GM12865 (cell line): ENCODE measurements at regions not wholly inside any gene's neighbourhood (a gene's known extent, or its start where the extent isn't known, plus 50 kb on each side); places are given as distances from the start of the nearest gene placed in this dataset.

ENCODE experiments used
- DNase-seq: peaks from one replicate; pipeline ENCODE4 v3.0.0; 2010; ENCODE audit warnings: low read depth
- H3K4me3 ChIP-seq: 2 replicates; pipeline ENCODE4 v1.5.1; 2011; ENCODE audit warnings: mild to moderate bottlenecking, low read depth, low read length, control low read depth
- TF ChIP-seq, protein P1 (sequence below): IDR thresholded peaks from 2 replicates; pipeline ENCODE4 v1.5.1; 2011; ENCODE audit warnings: low read length, control low read depth, low read depth, inconsistent platforms; ENCODE audit not compliant: insufficient read depth; ENCODE audit errors: missing control alignments

DNA sequence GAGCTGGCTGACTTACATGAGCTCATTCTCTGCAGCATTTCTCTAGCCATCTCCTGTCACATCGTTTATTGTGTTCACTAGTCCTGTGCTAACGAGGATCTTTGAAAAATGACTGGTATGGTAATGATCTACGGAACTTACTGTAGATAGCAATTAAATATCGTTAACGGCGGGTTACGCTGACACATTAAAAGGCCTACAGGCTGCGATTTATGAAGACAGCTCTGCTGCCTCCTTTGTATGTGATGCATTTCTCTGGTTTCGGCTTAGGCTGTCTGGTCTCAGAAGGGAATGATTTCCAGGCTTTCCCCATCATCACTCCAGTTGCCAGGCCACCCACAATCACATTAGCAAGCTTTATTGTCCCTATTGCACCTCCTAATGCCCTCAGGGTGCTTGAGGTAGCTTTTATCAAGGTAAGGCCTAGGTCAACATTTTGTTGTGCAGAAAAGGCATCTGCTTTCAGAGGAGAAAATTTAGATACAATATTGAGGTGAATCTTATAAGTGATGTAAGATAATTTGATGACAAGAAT lies 284.4 kb downstream of the SOX11 start:
- DNase-seq, result no peak
- TF ChIP-seq, protein P1, sequence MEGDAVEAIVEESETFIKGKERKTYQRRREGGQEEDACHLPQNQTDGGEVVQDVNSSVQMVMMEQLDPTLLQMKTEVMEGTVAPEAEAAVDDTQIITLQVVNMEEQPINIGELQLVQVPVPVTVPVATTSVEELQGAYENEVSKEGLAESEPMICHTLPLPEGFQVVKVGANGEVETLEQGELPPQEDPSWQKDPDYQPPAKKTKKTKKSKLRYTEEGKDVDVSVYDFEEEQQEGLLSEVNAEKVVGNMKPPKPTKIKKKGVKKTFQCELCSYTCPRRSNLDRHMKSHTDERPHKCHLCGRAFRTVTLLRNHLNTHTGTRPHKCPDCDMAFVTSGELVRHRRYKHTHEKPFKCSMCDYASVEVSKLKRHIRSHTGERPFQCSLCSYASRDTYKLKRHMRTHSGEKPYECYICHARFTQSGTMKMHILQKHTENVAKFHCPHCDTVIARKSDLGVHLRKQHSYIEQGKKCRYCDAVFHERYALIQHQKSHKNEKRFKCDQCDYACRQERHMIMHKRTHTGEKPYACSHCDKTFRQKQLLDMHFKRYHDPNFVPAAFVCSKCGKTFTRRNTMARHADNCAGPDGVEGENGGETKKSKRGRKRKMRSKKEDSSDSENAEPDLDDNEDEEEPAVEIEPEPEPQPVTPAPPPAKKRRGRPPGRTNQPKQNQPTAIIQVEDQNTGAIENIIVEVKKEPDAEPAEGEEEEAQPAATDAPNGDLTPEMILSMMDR, result no peak
- H3K4me3 ChIP-seq, result no peak overlapping the region

DNA sequence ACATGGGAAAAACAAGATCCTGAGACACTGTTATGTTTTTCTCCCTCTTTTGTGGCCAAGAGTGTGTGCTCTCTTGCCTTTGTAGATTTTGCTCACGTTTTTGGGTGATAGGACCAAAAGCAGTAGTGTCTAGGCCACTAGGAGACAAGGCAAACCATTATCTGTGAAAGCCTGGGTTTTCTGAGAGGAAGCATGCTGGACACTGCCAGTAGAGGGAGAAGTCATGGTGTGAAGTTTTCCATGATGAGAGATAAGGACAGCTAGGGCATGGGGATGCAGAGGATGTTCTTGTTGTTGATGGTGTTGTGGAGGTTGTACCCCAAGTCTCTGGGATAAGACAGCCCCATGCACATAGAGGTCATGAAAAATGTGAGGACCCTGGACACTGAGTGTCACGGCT lies 285.3 kb downstream of the SOX11 start:
- DNase-seq, result no peak
- TF ChIP-seq, protein P1, result no peak
- no peak overlapping the region for H3K4me3 ChIP-seq

DNA sequence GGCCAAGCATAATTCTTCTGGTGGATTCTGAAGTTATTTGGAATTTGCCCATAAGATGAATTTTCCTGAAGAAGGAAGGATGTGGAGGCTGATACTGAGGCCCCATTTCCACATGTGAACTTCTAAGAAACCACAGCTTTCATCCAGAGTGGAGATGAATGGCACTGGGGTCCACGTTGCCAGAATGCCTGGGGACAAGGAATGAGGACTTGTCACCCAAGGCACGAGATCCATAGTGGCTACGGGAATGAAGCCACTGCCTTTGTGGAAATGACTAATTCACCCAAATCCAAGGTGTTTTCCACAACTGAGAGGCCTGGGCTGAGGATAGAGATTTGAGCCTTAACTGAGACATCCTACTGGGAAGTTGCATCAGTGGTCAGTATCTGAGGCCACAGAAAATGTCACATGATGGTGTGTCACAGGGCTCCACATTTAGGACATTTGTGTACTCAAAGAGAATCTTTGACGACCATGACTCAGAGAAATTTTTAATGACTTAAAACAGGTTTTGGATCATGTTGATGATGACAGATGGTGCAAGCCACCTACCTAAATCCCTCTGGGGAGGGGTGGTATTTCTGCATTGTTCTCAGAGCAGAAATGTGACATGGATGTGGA lies 286.1 kb downstream of the SOX11 start:
- no peak overlapping the region for H3K4me3 ChIP-seq
- DNase-seq, result no peak
- TF ChIP-seq, protein P1, result no peak

DNA sequence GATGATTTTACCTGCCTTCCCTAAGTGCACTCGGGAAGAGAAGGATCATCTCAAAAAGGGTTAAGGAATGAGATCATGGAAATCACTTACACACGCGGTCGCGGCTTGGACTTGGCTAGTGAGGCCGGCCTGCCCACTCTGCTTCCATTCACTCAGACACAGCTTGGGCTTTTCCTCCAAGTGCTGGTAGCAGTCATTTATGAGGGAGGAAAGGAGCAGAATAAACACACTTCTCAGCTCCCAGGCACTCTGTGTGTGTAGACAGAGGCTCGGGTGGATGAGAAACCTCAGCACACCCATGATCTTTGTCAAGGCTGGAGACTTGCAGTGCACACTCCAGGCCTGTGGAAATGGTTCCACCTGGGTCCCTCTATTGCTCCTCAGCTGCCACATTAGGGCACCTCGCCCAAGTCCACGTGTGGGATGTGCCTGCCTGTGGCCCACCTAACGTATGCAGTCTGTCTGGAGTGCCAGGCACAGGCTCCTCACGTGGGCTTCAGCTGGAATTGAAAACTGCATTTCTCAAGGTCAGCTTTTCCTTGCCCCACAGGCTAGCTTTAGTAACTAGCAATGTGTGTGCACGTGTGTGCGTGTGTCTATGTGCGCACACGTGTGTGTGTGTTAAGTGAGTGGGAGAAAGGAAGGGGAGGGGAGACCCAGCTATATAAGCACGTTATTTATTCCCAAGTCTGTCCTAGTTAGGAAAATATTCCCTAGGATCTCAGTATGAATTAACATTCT lies 288.4 kb downstream of the SOX11 start:
- TF ChIP-seq, protein P1, result no peak
- no peak overlapping the region for H3K4me3 ChIP-seq
- DNase-seq, result no peak

DNA sequence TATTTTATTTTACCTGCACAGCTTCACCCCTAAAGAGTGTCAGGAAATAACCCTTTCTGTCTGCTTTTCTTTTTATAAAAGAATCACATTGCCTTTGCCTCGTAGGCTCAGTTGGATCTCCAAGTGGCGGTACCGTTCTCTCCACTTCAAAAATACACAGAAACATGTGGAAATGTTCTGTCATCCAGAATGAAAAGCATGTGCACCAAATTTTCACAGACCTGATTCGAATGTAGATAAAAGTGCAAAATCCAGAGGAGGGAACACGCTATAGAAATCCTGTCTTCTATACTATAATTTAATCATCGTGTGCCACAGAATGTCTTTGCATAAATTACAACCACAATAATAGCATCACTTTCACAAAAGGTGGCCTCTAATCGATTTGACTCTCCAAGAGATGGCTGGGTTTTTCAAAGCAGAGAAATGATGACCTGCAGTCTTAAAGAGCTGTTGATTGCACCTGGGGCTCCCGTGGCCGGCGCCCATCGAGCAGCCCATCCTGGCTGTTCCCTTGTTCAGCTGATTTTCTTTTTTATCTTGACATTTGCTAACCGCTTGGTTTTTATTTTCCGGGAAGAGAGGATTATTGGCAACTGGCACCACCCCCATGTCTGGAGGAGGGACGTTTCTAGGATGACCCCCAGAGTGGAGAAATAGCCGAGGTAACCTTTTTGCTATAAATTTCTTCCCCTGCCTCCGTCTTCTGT lies 290.2 kb downstream of the SOX11 start:
- no peak overlapping the region for H3K4me3 ChIP-seq
- DNase-seq, result no peak
- TF ChIP-seq, protein P1, result no peak

DNA sequence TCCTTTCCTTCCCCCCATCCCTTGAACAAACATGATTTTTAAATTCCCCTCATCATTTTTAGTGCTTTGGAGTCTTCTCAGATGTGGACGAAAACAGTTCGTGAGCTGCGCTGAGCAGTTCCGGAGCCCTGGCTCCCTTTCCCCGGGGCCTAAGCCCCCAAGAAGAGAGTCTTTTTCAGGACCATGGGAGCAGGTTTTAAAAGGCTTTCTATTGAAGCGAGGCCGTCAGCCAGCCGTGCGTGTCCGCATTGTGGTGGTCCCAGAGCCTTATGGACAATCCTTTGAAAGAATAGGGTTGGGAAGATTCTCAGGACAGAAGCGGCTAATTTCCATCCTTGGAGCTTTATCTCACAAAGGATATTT lies 290.7 kb downstream of the SOX11 start:
- H3K4me3 ChIP-seq, result no peak overlapping the region
- DNase-seq, result no peak
- TF ChIP-seq, protein P1, result no peak
